Germinal center (tissue), 1 donor: ENCODE measurements at regions not wholly inside any gene's neighbourhood (a gene's known extent, or its start where the extent isn't known, plus 50 kb on each side); places are given as distances from the start of the nearest gene placed in this dataset.

Experiments used
- DNase-seq: peaks from one replicate; pipeline ENCODE4 v3.0.0; 2012; ENCODE audit warnings: mixed read lengths, low spot score

- no peak for DNase-seq
Observed at GRCh38 chr4:81946996-81947395, 426.8 kb downstream of the HNRNPD start.

GRCh38 chr4:81930506-81931238 is 443.1 kb downstream of the HNRNPD start:
- DNase-seq: no peak

- DNase-seq: no peak
Observed at GRCh38 chr4:81923140-81923539, 450.7 kb downstream of the HNRNPD start.

GRCh38 chr4:81922313-81922712 is 450.6 kb upstream of the RASGEF1B start:
- DNase-seq: no peak

DNA sequence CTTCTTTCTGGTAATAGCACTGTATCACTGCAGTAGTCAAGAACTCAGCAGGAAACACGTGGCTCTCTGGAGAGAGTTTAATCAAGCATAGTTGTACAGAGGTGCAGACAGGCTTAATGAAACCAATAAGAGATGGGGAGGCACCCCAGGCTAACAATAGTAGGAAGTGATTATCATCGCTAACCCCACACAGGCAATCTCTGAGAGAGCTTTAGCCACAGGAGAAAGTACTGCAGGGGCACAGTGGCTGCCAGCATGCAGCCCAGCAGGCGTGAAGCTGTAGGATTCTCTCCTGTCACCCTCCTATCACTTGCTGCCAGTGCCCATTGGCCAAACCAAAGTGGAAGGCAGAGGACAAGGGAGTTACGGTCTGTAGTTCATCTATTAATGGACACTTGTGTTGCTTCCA is 450.0 kb upstream of the RASGEF1B start:
- DNase-seq: no peak

GRCh38 chr4:81919810-81920209 is 448.1 kb upstream of the RASGEF1B start:
- DNase-seq: no peak

GRCh38 chr4:81919223-81919622 is 447.5 kb upstream of the RASGEF1B start:
- peak; percentile 17 for DNase-seq

GRCh38 chr4:81915430-81915829 is 443.7 kb upstream of the RASGEF1B start:
- DNase-seq: no peak

- no peak for DNase-seq
Observed at GRCh38 chr4:81914623-81915022, 442.9 kb upstream of the RASGEF1B start.

DNA sequence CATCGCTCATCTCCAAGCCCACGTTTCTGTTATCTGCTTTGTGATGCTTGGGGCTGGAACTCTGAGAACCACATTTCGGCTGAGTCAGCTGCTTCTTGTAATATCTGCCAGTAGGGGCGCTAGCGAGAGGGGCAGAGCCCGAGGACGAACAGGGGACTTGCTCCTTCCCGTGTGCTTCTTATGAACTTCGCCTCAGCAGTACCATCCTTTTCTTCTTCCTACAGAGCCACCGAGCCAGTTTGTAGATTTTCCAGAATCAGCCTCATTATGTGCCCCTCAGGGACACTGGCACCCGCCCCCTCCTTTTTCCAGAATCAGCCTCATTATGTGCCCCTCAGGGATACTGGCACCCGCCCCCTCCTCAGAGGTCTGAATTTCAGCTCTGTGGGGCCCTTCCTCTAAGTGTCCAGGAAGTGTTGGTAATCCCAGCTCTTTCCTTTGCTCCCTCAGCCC is 441.7 kb upstream of the RASGEF1B start:
- peak; percentile 76 for DNase-seq

DNA sequence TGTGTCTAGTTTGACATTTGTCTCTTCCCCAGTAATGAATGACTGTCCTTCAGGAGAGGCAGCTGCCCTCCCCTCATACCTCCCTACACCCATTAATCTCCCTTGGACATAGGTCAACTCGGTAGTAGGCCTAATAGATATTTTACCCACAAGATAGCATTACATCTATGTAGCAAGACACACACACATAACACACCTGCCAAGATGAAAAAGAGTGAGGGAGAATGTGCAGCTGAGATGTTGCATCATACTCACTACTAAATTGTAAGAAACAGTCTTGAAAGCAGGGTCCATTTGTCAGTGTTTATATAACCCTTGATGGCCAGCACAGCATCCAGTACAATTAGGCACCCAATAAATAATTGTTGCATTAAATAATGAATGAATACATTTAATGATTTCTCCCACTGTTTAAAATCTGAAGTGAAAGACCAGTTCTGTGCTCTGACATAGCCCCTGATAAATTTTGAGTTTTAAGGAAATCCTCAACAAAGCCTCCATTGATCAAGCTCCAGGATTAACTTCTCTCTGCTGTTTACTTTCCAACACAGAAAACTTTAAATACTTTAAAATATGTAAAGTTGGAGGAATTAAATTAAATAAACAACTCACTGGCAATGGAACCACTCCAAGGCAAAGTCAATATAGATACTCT is 440.8 kb upstream of the RASGEF1B start:
- no peak for DNase-seq

GRCh38 chr4:81906905-81907304 is 435.2 kb upstream of the RASGEF1B start:
- DNase-seq: no peak

DNA sequence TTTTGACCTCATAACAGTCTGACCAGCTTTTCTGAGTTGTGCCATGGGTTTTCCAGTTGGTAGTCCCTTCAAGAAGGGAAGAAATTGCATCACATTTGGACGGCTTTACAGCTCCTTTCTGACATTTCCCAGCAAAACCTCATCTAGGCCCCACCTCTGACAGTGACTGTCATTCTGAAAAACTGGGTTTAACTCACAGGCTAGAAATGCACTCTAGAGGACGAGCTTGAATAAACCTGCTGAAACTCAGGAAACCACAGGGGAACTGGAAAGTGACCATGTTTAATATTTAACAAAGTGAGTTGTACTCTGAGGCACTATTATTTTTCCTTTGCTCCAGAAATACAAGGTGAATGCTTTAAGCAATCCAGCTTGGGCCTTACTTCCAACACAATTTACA is 434.3 kb upstream of the RASGEF1B start:
- DNase-seq: no peak

- no peak for DNase-seq
Observed at GRCh38 chr4:81904121-81904520, 432.4 kb upstream of the RASGEF1B start.

GRCh38 chr4:81903212-81903611 is 431.5 kb upstream of the RASGEF1B start:
- no peak for DNase-seq

DNA sequence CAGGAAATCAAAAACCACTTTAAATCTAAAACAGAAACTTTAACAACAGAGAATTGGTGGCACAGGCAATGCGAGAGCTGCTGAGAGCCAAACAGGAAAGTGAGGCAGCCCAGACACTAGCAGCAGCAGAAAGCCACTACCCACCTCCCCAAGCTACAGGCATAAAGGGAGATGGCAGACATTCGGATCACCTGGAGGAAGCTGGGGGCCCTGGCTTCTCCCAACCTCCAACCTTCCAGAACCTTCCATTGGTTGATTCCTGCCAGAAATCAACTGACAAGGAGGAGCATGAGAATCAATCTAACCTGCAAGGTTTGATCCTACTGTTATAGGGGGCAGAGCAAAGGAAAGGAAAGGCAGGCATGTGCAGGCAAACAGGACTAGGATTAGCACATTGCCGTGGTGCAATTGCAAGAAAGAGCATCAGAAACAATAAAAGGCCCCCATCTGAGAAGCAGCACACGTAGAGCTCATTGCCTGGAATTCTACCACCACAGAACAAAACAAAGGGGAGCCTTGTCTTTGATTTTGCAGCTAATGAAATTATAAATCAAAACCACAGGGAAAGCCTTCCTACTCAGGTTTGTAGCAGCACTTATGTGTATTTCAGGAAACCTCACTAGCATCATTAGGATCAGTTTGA is 427.3 kb upstream of the RASGEF1B start:
- no peak for DNase-seq

DNA sequence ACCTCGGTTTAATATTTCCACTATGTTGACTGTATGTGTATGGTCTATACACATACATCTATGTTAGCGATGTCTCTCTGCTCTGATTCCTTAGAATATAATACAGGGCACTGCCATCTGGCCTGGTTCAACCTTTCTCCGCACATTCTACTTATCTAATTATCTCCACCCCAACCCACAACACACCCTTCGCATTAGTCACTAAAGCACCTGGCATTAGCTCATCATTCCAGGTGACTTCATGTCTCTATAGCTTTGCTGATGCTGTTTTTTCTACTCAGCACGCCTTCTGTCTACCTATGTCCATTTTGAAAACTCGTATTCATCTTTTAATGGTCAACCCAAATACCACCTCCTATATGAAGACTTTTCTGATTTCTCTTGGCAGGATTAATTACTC is 425.2 kb upstream of the RASGEF1B start:
- DNase-seq: no peak

DNA sequence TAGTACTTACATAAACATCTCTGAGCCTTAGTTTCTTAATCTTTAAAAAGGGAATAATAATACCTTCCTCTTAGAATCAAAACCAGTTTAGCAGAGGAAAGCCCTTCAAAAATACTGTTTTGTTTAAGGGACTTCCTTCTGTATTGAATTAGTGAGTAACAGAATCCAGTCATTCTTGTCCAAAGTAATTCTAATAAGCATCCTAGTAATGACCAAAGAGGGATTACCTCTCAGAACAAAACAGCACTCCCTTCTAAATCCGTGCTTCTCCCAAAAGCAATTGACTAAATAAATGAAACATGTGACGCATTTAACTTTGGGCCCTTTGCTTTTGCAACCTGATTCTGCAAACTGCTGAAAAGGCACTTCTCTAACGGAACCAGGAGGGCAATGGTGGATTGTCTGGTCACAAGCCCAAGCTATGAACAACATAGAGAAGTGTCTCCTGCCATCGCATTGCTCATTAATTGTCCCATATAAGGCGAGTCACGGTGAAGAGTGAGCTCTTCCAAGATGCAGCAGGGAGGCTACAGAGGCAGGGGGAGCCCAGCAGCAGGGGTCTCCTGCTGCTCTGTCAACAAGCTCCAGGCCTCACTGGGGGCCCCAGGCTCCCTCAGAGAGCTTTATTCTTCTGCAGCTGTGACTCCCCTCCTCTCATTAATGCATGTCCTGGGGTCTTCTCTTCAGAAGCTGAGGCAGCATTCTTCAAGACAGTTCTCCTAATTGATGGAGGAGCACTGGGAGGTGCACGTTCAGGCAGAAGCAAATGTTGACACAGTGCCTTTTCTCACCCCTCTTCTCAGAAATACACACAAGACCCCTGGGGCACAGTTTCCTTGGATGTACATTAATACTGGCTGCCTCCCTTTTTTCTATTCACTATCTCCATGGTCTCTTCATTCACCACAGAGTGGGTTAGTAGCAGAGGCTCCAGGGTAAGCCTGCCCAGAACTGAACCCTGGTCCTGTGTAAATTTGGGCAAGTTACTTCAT is 419.6 kb upstream of the RASGEF1B start:
- DNase-seq: no peak

GRCh38 chr4:81884986-81885385 is 413.3 kb upstream of the RASGEF1B start:
- DNase-seq: no peak

GRCh38 chr4:81883530-81884450 is 412.1 kb upstream of the RASGEF1B start:
- DNase-seq: no peak

DNA sequence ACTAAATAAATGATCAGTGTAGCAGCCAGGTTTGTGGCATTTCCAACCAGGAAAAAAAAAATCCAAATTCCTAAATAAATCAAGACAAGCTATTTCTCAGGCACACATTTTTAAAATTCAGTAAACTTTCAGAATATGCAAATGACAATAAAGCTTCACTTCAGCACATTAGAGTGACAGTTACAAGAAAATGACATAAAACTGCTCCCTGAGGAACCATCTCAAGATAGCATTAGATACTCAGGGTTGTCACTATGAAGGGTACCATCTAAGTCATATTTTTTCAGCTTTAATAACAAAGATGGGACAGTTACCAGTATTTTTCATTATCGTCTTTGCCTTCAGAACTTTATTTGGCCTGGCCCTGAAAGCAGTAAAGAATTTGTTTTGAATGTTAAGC is 411.3 kb upstream of the RASGEF1B start:
- no peak for DNase-seq
